Retinal pigment epithelial cell (primary cell): ENCODE measurements at regions not wholly inside any gene's neighbourhood (a gene's known extent, or its start where the extent isn't known, plus 50 kb on each side); places are given as distances from the start of the nearest gene placed in this dataset.

Source experiments
- DNase-seq: peaks from one replicate; pipeline ENCODE4 v3.0.0-alpha.2; 2010; ENCODE audit warnings: low read depth
- H3K4me3 ChIP-seq: 2 replicates; pipeline ENCODE4 v1.5.1; 2011; ENCODE audit warnings: mild to moderate bottlenecking, low read length, control low read depth, moderate library complexity
- CTCF ChIP-seq: conservative IDR thresholded peaks from 2 replicates; pipeline ENCODE4 v1.5.1; 2011; ENCODE audit warnings: low read depth, low read length, control low read depth, inconsistent platforms

GRCh38 chr21:43278359-43278758 is 109.6 kb downstream of the CRYAA start:
- DNase-seq, result no peak
- TF ChIP-seq CTCF, result no peak
- H3K4me3 ChIP-seq, result no peak overlapping the region

- H3K4me3 ChIP-seq, result no peak overlapping the region
- TF ChIP-seq CTCF, result no peak
- DNase-seq, result no peak
Measured at GRCh38 chr21:43277481-43278351, 108.9 kb downstream of the CRYAA start.

- no peak for DNase-seq
- no peak for TF ChIP-seq CTCF
- no peak overlapping the region for H3K4me3 ChIP-seq
Measured at GRCh38 chr21:43276811-43277210, 108.0 kb downstream of the CRYAA start.

- TF ChIP-seq CTCF, result no peak
- DNase-seq, result no peak
- no peak overlapping the region for H3K4me3 ChIP-seq
Measured at GRCh38 chr21:43275421-43276211, 106.8 kb downstream of the CRYAA start.

- no peak for TF ChIP-seq CTCF
- no peak overlapping the region for H3K4me3 ChIP-seq
- no peak for DNase-seq
Measured at GRCh38 chr21:43274946-43275310, 106.1 kb downstream of the CRYAA start.

GRCh38 chr21:43274022-43274945 is 105.5 kb downstream of the CRYAA start:
- no peak for DNase-seq
- no peak for TF ChIP-seq CTCF
- no peak overlapping the region for H3K4me3 ChIP-seq
